ENCODE measurements at regions not wholly inside any gene's neighbourhood (a gene's known extent, or its start where the extent isn't known, plus 50 kb on each side); places are given as distances from the start of the nearest gene placed in this dataset.

DNA sequence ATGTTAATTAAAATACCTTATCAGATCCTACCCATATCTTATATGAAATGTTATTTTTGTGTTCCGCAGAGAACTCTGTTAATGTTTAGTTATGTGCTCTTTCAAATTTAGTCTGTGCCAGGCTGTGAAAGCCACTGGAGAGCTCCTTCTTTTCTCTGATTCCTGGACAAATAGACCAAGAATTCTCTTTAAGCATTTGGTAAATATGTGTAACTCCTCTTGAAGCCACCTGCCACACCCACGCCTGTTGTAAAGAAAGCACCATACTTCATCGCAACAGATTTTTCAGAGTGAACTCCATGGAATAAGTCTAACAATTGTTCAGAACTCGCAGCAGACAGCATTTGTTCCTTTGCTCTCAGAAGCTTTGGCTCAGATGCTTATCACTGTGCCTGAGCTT lies 301.1 kb downstream of the FAM170A start:
- Histone ChIP-seq H4K8ac (ENCODE audit: low read depth in 2 of 2, low read length in 2 of 2) (no peak overlapping the region), H4K5ac (ENCODE audit: low read depth, low read length) (no peak overlapping the region), H2BK5ac (ENCODE audit: low read depth, low read length, poor library complexity, severe bottlenecking) (no peak overlapping the region), H3K9me3 (ENCODE audit: control insufficient read depth, insufficient read depth, low read length) (no peaks in the 10 kb centered on the region), H2BK15ac (ENCODE audit: low read depth, low read length) (no peak overlapping the region), H3K27me3 (ENCODE audit: control insufficient read depth, insufficient read depth, low read length) (no peaks in the 10 kb centered on the region), H3K9me1 (ENCODE audit: insufficient read depth, low read length) (no peaks in the 10 kb centered on the region), H3K4me1 (ENCODE audit: control insufficient read depth, insufficient read depth, low read length) (no peaks in the 10 kb centered on the region), H2BK120ac (ENCODE audit: low read depth, low read length) (no peak overlapping the region), H3K23ac (ENCODE audit: low read depth, low read length) (no peak overlapping the region), H4K91ac (ENCODE audit: insufficient read depth, low read depth, low read length) (no peak overlapping the region), H3K9ac (ENCODE audit: low read depth, low read length) (no peak overlapping the region), H3K27ac (ENCODE audit: insufficient read depth, low read length) (no peak overlapping the region), H2AK9ac (replicated peaks; ENCODE audit: low read depth, low read length, poor library complexity) (no peak overlapping the region), H4K20me1 (ENCODE audit: insufficient read depth, low read length) (no peaks in the 10 kb centered on the region), H3K56ac (ENCODE audit: extremely low read depth, insufficient read depth, low read length) (no peak overlapping the region), H3K36me3 (ENCODE audit: control insufficient read depth, insufficient read depth, low read length) (no peaks in the 10 kb centered on the region), H2AK5ac (ENCODE audit: low read depth, low read length) (no peak overlapping the region), H3K4me3 (ENCODE audit: insufficient read depth, low read depth, low read length) (no peak overlapping the region), H2AFZ (replicated peaks; ENCODE audit: low read length, poor library complexity) (no peak overlapping the region), H3K18ac (ENCODE audit: low read depth, low read length) (no peak overlapping the region), H3K14ac (replicated peaks; ENCODE audit: low read depth, low read length) (no peak overlapping the region), H3K4me2 (ENCODE audit: low read depth, low read length) (no peak overlapping the region), H3K4ac (ENCODE audit: low read depth, low read length) (no peak overlapping the region), H2BK20ac (ENCODE audit: low read depth, low read length) (no peak overlapping the region), H3K79me1 (ENCODE audit: low read depth in 1 of 2, low read length in 2 of 2) (no peaks in the 10 kb centered on the region)
- no peak for TF ChIP-seq FOS (IDR thresholded peaks at IDR 0.05; ENCODE audit: low read depth, low read length)
- TF ChIP-seq, protein P1, sequence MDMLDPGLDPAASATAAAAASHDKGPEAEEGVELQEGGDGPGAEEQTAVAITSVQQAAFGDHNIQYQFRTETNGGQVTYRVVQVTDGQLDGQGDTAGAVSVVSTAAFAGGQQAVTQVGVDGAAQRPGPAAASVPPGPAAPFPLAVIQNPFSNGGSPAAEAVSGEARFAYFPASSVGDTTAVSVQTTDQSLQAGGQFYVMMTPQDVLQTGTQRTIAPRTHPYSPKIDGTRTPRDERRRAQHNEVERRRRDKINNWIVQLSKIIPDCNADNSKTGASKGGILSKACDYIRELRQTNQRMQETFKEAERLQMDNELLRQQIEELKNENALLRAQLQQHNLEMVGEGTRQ (IDR thresholded peaks at IDR 0.05; ENCODE audit: low read depth, low read length) = no peak
- TF ChIP-seq CEBPB (IDR thresholded peaks at IDR 0.05; ENCODE audit: low read depth, low read length) = no peak
- no peak for TF ChIP-seq RAD21 (IDR thresholded peaks at IDR 0.05; ENCODE audit: low read length)
- no peak for TF ChIP-seq MAZ (IDR thresholded peaks at IDR 0.05; ENCODE audit: borderline replicate concordance, low read depth, low read length)
- no peak for TF ChIP-seq NFE2L2 (IDR thresholded peaks at IDR 0.05; ENCODE audit: low read depth, low read length)
- TF ChIP-seq, protein P2, sequence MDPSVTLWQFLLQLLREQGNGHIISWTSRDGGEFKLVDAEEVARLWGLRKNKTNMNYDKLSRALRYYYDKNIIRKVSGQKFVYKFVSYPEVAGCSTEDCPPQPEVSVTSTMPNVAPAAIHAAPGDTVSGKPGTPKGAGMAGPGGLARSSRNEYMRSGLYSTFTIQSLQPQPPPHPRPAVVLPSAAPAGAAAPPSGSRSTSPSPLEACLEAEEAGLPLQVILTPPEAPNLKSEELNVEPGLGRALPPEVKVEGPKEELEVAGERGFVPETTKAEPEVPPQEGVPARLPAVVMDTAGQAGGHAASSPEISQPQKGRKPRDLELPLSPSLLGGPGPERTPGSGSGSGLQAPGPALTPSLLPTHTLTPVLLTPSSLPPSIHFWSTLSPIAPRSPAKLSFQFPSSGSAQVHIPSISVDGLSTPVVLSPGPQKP (IDR thresholded peaks at IDR 0.05; ENCODE audit: borderline replicate concordance, low read depth, low read length) = no peak
- TF ChIP-seq, protein P3, sequence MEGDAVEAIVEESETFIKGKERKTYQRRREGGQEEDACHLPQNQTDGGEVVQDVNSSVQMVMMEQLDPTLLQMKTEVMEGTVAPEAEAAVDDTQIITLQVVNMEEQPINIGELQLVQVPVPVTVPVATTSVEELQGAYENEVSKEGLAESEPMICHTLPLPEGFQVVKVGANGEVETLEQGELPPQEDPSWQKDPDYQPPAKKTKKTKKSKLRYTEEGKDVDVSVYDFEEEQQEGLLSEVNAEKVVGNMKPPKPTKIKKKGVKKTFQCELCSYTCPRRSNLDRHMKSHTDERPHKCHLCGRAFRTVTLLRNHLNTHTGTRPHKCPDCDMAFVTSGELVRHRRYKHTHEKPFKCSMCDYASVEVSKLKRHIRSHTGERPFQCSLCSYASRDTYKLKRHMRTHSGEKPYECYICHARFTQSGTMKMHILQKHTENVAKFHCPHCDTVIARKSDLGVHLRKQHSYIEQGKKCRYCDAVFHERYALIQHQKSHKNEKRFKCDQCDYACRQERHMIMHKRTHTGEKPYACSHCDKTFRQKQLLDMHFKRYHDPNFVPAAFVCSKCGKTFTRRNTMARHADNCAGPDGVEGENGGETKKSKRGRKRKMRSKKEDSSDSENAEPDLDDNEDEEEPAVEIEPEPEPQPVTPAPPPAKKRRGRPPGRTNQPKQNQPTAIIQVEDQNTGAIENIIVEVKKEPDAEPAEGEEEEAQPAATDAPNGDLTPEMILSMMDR (conservative IDR thresholded peaks at IDR 0.05; ENCODE audit: low read depth, low read length) = no peak
- no peak for TF ChIP-seq SMC3 (IDR thresholded peaks at IDR 0.05; ENCODE audit: low read depth, low read length)
- BruUV-seq (replicated peaks) = no TSS peak
- CTCF ChIA-PET = no interaction called here
- 91% methylated on average over 3 of the region's 4 CpGs; no CpG with 5 or more reads in 1 of the 2 experiments for WGBS, 2 experiments (ENCODE audit: extremely low coverage in 2 of 2, insufficient read length in 1 of 2)
- intact Hi-C loops (cut with micrococcal nuclease) = no loop called here
- dilution Hi-C loops (cut with HindIII; ENCODE audit: low sequenced_read_pairs, unreplicated experiment) = no loop called here
- POLR2A ChIA-PET (ENCODE audit: unreplicated experiment) = no interaction called here
- no peak for DNase-seq
- no peak for ATAC-seq (ENCODE audit: low read depth)
- in situ Hi-C loops (cut with MboI; ENCODE audit: low sequenced_read_pairs) = loop anchor here (25.0 kb wide), 1 partner anchor 2007 kb away; no protein-coding TSS in a partner anchor
